ENCODE measurements at regions not wholly inside any gene's neighbourhood (a gene's known extent, or its start where the extent isn't known, plus 50 kb on each side); places are given as distances from the start of the nearest gene placed in this dataset.

GRCh38 chr9:107645464-107645833 is 155.9 kb upstream of the KLF4 start:
- TF ChIP-seq CTCF (IDR thresholded peaks at IDR 0.05; ENCODE audit: low read length) = no peak
- no peak for TF ChIP-seq EZH2 (IDR thresholded peaks at IDR 0.05; ENCODE audit: borderline replicate concordance, low read length)

Data from OCI-LY1 (cell line).